ENCODE measurements at regions not wholly inside any gene's neighbourhood (a gene's known extent, or its start where the extent isn't known, plus 50 kb on each side); places are given as distances from the start of the nearest gene placed in this dataset.

DNA sequence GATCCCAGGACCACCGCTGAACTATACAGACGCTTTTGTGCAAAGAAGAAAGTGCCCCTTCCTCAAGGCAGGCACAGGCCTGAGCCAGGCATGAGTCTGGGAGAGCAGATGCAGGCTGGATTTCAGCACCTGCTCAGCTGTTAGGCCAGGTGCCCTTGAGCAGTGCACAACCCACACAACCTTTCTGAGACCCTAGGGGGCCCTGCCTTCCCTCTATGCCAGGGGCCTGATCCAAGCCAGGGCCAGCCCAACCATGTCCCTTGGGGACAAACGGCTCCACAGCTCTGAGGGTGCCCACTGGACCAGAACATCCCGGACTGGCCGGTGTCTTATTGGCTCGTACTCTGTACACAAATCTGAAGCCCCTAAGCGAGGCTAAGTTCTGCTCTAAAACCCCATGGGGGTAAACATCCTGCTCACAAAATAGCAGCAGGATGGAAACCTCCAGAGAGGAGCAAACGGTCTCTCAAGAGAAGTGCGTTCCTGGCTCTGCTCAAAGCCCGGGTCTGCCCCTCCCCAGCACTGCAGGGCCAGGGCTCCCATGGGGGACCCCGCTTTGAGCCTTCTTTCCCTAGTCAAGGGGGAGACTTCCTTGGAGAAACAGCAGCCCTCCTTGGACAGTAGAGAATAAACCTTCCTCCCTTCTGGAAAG lies 275.1 kb downstream of the NPHP4 start:
- POLR2A ChIA-PET = no interaction called here
- H3K36me3 Mint-ChIP-seq = peaks cover 19% of the 10 kb centered on the region; the same call in 1 of the 2 replicates
- peaks cover 36% of the 10 kb centered on the region for H3K9me3 Mint-ChIP-seq
- DNase-seq (ENCODE audit: low spot score) = no peak
- H3K4me3 Mint-ChIP-seq = no peak overlapping the region; the same call in 1 of the 2 replicates
- peaks cover 3% of the 10 kb centered on the region; the same call in 1 of the 2 replicates for H3K27me3 Mint-ChIP-seq (ENCODE audit: low read depth)
- ATAC-seq = no peak
- TF ChIP-seq, protein P1, sequence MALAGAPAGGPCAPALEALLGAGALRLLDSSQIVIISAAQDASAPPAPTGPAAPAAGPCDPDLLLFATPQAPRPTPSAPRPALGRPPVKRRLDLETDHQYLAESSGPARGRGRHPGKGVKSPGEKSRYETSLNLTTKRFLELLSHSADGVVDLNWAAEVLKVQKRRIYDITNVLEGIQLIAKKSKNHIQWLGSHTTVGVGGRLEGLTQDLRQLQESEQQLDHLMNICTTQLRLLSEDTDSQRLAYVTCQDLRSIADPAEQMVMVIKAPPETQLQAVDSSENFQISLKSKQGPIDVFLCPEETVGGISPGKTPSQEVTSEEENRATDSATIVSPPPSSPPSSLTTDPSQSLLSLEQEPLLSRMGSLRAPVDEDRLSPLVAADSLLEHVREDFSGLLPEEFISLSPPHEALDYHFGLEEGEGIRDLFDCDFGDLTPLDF (CRISPR knock-in tag; IDR thresholded peaks at IDR 0.05) = no peak
- TF ChIP-seq, protein P2, sequence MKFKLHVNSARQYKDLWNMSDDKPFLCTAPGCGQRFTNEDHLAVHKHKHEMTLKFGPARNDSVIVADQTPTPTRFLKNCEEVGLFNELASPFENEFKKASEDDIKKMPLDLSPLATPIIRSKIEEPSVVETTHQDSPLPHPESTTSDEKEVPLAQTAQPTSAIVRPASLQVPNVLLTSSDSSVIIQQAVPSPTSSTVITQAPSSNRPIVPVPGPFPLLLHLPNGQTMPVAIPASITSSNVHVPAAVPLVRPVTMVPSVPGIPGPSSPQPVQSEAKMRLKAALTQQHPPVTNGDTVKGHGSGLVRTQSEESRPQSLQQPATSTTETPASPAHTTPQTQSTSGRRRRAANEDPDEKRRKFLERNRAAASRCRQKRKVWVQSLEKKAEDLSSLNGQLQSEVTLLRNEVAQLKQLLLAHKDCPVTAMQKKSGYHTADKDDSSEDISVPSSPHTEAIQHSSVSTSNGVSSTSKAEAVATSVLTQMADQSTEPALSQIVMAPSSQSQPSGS (CRISPR knock-in tag; IDR thresholded peaks at IDR 0.05; ENCODE audit: borderline replicate concordance, low read depth) = no peak
- no peak for TF ChIP-seq NR1H2 (CRISPR knock-in tag; IDR thresholded peaks at IDR 0.05)
- no peak for TF ChIP-seq NFATC4 (CRISPR knock-in tag; IDR thresholded peaks at IDR 0.05)
- TF ChIP-seq, protein P3, sequence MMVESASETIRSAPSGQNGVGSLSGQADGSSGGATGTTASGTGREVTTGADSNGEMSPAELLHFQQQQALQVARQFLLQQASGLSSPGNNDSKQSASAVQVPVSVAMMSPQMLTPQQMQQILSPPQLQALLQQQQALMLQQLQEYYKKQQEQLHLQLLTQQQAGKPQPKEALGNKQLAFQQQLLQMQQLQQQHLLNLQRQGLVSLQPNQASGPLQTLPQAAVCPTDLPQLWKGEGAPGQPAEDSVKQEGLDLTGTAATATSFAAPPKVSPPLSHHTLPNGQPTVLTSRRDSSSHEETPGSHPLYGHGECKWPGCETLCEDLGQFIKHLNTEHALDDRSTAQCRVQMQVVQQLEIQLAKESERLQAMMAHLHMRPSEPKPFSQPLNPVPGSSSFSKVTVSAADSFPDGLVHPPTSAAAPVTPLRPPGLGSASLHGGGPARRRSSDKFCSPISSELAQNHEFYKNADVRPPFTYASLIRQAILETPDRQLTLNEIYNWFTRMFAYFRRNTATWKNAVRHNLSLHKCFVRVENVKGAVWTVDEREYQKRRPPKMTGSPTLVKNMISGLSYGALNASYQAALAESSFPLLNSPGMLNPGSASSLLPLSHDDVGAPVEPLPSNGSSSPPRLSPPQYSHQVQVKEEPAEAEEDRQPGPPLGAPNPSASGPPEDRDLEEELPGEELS (CRISPR knock-in tag; IDR thresholded peaks at IDR 0.05) = no peak
- TF ChIP-seq GABPB1 (CRISPR knock-in tag; IDR thresholded peaks at IDR 0.05) = no peak
- TF ChIP-seq KAT7 (CRISPR knock-in tag; IDR thresholded peaks at IDR 0.05; ENCODE audit: borderline replicate concordance) = no peak
- TF ChIP-seq CREB1 (CRISPR knock-in tag; IDR thresholded peaks at IDR 0.05) = no peak
- no peak for TF ChIP-seq MYBL2 (CRISPR knock-in tag; IDR thresholded peaks at IDR 0.05)
- no peak for TF ChIP-seq SP1 (CRISPR knock-in tag; conservative IDR thresholded peaks at IDR 0.05)
- no peak for TF ChIP-seq TEAD4 (CRISPR knock-in tag; IDR thresholded peaks at IDR 0.05)
- TF ChIP-seq FOXP1 (CRISPR knock-in tag; IDR thresholded peaks at IDR 0.05; ENCODE audit: borderline replicate concordance) = no peak
- TF ChIP-seq ZNF232 (CRISPR knock-in tag; IDR thresholded peaks at IDR 0.05) = no peak
- no peak for TF ChIP-seq RELA (CRISPR knock-in tag; IDR thresholded peaks at IDR 0.05; ENCODE audit: borderline replicate concordance)
- TF ChIP-seq EMX1 (CRISPR knock-in tag; IDR thresholded peaks at IDR 0.05) = no peak
- TF ChIP-seq ZNF263 (CRISPR knock-in tag; IDR thresholded peaks at IDR 0.05; ENCODE audit: low read depth) = no peak
- TF ChIP-seq OVOL2 (CRISPR knock-in tag; IDR thresholded peaks at IDR 0.05; ENCODE audit: borderline replicate concordance) = no peak
- TF ChIP-seq TEAD1 (CRISPR knock-in tag; IDR thresholded peaks at IDR 0.05) = no peak
- CTCF ChIA-PET = interaction anchor here (1.0 to 6.2 kb wide), 3 partner anchors 29 to 114 kb away, joined by 3 to 56 read pairs (median 5); no protein-coding TSS in a partner anchor
- H3K27ac Mint-ChIP-seq = peak overlapping the region; percentile 76
- H3K4me1 Mint-ChIP-seq = peaks cover 30% of the 10 kb centered on the region

GRCh38 chr1:5716126-5716525 lies 276.1 kb downstream of the NPHP4 start:
- Mint-ChIP-seq H3K27me3 (ENCODE audit: low read depth) (peaks cover 3% of the 10 kb centered on the region; the same call in 1 of the 2 replicates), H3K4me3 (no peak overlapping the region), H3K36me3 (peaks cover 19% of the 10 kb centered on the region; the same call in 1 of the 2 replicates), H3K9me3 (peaks cover 29% of the 10 kb centered on the region), H3K4me1 (peaks cover 30% of the 10 kb centered on the region), H3K27ac (no peak overlapping the region)
- no peak for ATAC-seq
- ChIA-PET CTCF (interaction anchor here (1.0 to 6.2 kb wide), 2 partner anchors 30 to 115 kb away, joined by 3 to 56 read pairs; no protein-coding TSS in a partner anchor), POLR2A (no interaction called here)
- no peak for DNase-seq (ENCODE audit: low spot score)
- no peak for TF ChIP-seq MYBL2 (CRISPR knock-in tag; IDR thresholded peaks at IDR 0.05)
- TF ChIP-seq, protein P4, sequence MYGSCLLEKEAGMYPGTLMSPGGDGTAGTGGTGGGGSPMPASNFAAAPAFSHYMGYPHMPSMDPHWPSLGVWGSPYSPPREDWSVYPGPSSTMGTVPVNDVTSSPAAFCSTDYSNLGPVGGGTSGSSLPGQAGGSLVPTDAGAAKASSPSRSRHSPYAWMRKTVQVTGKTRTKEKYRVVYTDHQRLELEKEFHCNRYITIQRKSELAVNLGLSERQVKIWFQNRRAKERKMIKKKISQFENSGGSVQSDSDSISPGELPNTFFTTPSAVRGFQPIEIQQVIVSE (CRISPR knock-in tag; IDR thresholded peaks at IDR 0.05; ENCODE audit: borderline replicate concordance) = no peak
- TF ChIP-seq ZNF416 (CRISPR knock-in tag; IDR thresholded peaks at IDR 0.05) = no peak
- TF ChIP-seq, protein P5, sequence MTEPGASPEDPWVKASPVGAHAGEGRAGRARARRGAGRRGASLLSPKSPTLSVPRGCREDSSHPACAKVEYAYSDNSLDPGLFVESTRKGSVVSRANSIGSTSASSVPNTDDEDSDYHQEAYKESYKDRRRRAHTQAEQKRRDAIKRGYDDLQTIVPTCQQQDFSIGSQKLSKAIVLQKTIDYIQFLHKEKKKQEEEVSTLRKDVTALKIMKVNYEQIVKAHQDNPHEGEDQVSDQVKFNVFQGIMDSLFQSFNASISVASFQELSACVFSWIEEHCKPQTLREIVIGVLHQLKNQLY (CRISPR knock-in tag; IDR thresholded peaks at IDR 0.05) = no peak
- TF ChIP-seq IRF2 (CRISPR knock-in tag; IDR thresholded peaks at IDR 0.05; ENCODE audit: borderline replicate concordance, low read depth) = no peak
- no peak for TF ChIP-seq MXD4 (CRISPR knock-in tag; IDR thresholded peaks at IDR 0.05; ENCODE audit: borderline replicate concordance)
- no peak for TF ChIP-seq HMGA2 (CRISPR knock-in tag; IDR thresholded peaks at IDR 0.05)
- TF ChIP-seq NFATC4 (CRISPR knock-in tag; IDR thresholded peaks at IDR 0.05) = no peak
- no peak for TF ChIP-seq TCF7 (CRISPR knock-in tag; IDR thresholded peaks at IDR 0.05; ENCODE audit: low read depth)
- TF ChIP-seq, protein P6, sequence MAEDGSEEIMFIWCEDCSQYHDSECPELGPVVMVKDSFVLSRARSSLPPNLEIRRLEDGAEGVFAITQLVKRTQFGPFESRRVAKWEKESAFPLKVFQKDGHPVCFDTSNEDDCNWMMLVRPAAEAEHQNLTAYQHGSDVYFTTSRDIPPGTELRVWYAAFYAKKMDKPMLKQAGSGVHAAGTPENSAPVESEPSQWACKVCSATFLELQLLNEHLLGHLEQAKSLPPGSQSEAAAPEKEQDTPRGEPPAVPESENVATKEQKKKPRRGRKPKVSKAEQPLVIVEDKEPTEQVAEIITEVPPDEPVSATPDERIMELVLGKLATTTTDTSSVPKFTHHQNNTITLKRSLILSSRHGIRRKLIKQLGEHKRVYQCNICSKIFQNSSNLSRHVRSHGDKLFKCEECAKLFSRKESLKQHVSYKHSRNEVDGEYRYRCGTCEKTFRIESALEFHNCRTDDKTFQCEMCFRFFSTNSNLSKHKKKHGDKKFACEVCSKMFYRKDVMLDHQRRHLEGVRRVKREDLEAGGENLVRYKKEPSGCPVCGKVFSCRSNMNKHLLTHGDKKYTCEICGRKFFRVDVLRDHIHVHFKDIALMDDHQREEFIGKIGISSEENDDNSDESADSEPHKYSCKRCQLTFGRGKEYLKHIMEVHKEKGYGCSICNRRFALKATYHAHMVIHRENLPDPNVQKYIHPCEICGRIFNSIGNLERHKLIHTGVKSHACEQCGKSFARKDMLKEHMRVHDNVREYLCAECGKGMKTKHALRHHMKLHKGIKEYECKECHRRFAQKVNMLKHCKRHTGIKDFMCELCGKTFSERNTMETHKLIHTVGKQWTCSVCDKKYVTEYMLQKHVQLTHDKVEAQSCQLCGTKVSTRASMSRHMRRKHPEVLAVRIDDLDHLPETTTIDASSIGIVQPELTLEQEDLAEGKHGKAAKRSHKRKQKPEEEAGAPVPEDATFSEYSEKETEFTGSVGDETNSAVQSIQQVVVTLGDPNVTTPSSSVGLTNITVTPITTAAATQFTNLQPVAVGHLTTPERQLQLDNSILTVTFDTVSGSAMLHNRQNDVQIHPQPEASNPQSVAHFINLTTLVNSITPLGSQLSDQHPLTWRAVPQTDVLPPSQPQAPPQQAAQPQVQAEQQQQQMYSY (CRISPR knock-in tag; IDR thresholded peaks at IDR 0.05) = no peak
- no peak for TF ChIP-seq SMAD4 (CRISPR knock-in tag; IDR thresholded peaks at IDR 0.05)

Data from WTC11 (cell line).